ENCODE measurements at regions not wholly inside any gene's neighbourhood (a gene's known extent, or its start where the extent isn't known, plus 50 kb on each side); places are given as distances from the start of the nearest gene placed in this dataset.

GRCh38 chr2:145736871-145737270 is 1217.0 kb upstream of the ZEB2 start:
- H3K4me3 Mint-ChIP-seq (ENCODE audit: unreplicated experiment): no peak overlapping the region
- H3K27me3 Mint-ChIP-seq (ENCODE audit: insufficient read depth, unreplicated experiment): no peaks in the 10 kb centered on the region
- no peak overlapping the region for H3K27ac Mint-ChIP-seq (ENCODE audit: low read depth, unreplicated experiment)
- H3K9me3 Mint-ChIP-seq (ENCODE audit: unreplicated experiment): peaks cover 15% of the 10 kb centered on the region
- no peak for TF ChIP-seq CTCF (IDR thresholded peaks at IDR 0.05; ENCODE audit: unreplicated experiment)
- H3K4me1 Mint-ChIP-seq (ENCODE audit: insufficient read depth, unreplicated experiment): peaks cover 5% of the 10 kb centered on the region
- DNase-seq (ENCODE audit: unreplicated experiment): no peak
- ChIA-PET CTCF (no interaction called here), POLR2A (no interaction called here)
- no TSS peak for BruUV-seq (replicated peaks)
- intact Hi-C loops (cut with micrococcal nuclease): no loop called here
- no peaks in the 10 kb centered on the region for H3K36me3 Mint-ChIP-seq (ENCODE audit: insufficient read depth, unreplicated experiment)

- Mint-ChIP-seq H3K4me1 (ENCODE audit: insufficient read depth, unreplicated experiment) (no peaks in the 10 kb centered on the region), H3K36me3 (ENCODE audit: insufficient read depth, unreplicated experiment) (no peaks in the 10 kb centered on the region), H3K4me3 (ENCODE audit: unreplicated experiment) (no peak overlapping the region), H3K9me3 (ENCODE audit: unreplicated experiment) (peaks cover 21% of the 10 kb centered on the region), H3K27ac (ENCODE audit: low read depth, unreplicated experiment) (no peak overlapping the region), H3K27me3 (ENCODE audit: insufficient read depth, unreplicated experiment) (no peaks in the 10 kb centered on the region)
- intact Hi-C loops (cut with micrococcal nuclease): no loop called here
- no peak for DNase-seq (ENCODE audit: unreplicated experiment)
- no TSS peak for BruUV-seq (replicated peaks)
- CTCF ChIA-PET: no interaction called here
- TF ChIP-seq CTCF (IDR thresholded peaks at IDR 0.05; ENCODE audit: unreplicated experiment): no peak
- POLR2A ChIA-PET: interaction anchor here (0.7 kb wide), 1 partner anchor 856 kb away, joined by 3 read pairs; no protein-coding TSS in a partner anchor
Measured at GRCh38 chr2:145731467-145731866, 1211.5 kb upstream of the ZEB2 start.

- DNase-seq (ENCODE audit: unreplicated experiment): no peak
- BruUV-seq (replicated peaks): no TSS peak
- no peaks in the 10 kb centered on the region for H3K4me1 Mint-ChIP-seq (ENCODE audit: insufficient read depth, unreplicated experiment)
- ChIA-PET POLR2A (no interaction called here), CTCF (no interaction called here)
- peaks cover 21% of the 10 kb centered on the region for H3K9me3 Mint-ChIP-seq (ENCODE audit: unreplicated experiment)
- no peak overlapping the region for H3K27ac Mint-ChIP-seq (ENCODE audit: low read depth, unreplicated experiment)
- TF ChIP-seq CTCF (IDR thresholded peaks at IDR 0.05; ENCODE audit: unreplicated experiment): no peak
- H3K4me3 Mint-ChIP-seq (ENCODE audit: unreplicated experiment): no peak overlapping the region
- intact Hi-C loops (cut with micrococcal nuclease): no loop called here
- no peaks in the 10 kb centered on the region for H3K27me3 Mint-ChIP-seq (ENCODE audit: insufficient read depth, unreplicated experiment)
- no peaks in the 10 kb centered on the region for H3K36me3 Mint-ChIP-seq (ENCODE audit: insufficient read depth, unreplicated experiment)
Measured at GRCh38 chr2:145729993-145730770, 1210.3 kb upstream of the ZEB2 start.

- intact Hi-C loops (cut with micrococcal nuclease): no loop called here
- ChIA-PET POLR2A (no interaction called here), CTCF (no interaction called here)
- no peaks in the 10 kb centered on the region for H3K4me1 Mint-ChIP-seq (ENCODE audit: insufficient read depth, unreplicated experiment)
- no peak for TF ChIP-seq CTCF (IDR thresholded peaks at IDR 0.05; ENCODE audit: unreplicated experiment)
- no peak for DNase-seq (ENCODE audit: unreplicated experiment)
- no peak overlapping the region for H3K4me3 Mint-ChIP-seq (ENCODE audit: unreplicated experiment)
- no TSS peak for BruUV-seq (replicated peaks)
- H3K36me3 Mint-ChIP-seq (ENCODE audit: insufficient read depth, unreplicated experiment): no peaks in the 10 kb centered on the region
- H3K9me3 Mint-ChIP-seq (ENCODE audit: unreplicated experiment): peaks cover 21% of the 10 kb centered on the region
- no peak overlapping the region for H3K27ac Mint-ChIP-seq (ENCODE audit: low read depth, unreplicated experiment)
- no peaks in the 10 kb centered on the region for H3K27me3 Mint-ChIP-seq (ENCODE audit: insufficient read depth, unreplicated experiment)
Measured at GRCh38 chr2:145729481-145729880, 1209.6 kb upstream of the ZEB2 start.

Data from MCF 10A (cell line).